Lower leg skin (tissue), 3 donors: ENCODE measurements at regions not wholly inside any gene's neighbourhood (a gene's known extent, or its start where the extent isn't known, plus 50 kb on each side); places are given as distances from the start of the nearest gene placed in this dataset.

Source experiments
- POLR2A ChIP-seq, 2 donors: fragments of 450-650 bp; IDR thresholded peaks; one replicate each; pipeline ENCODE4 v1.6.1; 2016 to 2017; ENCODE audit warnings: antibody characterized with exemption in 2 of 2, mild to moderate bottlenecking in 1 of 2, moderate library complexity in 1 of 2
- TF ChIP-seq, protein P1 (sequence below), 3 donors: fragments of 450-650 bp; IDR thresholded peaks; one replicate each; pipeline ENCODE4 v1.5.1; 2016; ENCODE audit warnings: antibody characterized with exemption in 3 of 3, mild to moderate bottlenecking in 3 of 3, moderate library complexity in 2 of 3

DNA sequence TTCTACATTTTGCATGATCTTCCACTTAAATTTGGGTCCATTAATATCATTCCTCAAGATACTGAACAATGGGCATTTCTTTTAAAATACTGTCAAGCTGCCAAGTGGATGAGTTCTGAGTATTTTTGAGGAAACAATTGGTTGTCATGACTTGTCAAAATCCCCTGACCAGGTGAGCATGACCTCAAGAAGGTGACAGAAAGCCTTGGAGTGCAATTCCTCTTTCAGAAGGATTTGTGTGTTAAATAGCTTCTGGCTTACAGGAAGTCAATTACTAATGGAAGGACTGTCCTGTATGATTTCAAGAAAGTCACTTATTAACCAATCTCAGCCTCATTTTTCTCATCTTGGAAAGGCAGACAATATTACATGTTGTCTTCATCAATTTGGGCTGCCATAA lies 460.6 kb downstream of the TSN start:
- TF ChIP-seq, protein P1, sequence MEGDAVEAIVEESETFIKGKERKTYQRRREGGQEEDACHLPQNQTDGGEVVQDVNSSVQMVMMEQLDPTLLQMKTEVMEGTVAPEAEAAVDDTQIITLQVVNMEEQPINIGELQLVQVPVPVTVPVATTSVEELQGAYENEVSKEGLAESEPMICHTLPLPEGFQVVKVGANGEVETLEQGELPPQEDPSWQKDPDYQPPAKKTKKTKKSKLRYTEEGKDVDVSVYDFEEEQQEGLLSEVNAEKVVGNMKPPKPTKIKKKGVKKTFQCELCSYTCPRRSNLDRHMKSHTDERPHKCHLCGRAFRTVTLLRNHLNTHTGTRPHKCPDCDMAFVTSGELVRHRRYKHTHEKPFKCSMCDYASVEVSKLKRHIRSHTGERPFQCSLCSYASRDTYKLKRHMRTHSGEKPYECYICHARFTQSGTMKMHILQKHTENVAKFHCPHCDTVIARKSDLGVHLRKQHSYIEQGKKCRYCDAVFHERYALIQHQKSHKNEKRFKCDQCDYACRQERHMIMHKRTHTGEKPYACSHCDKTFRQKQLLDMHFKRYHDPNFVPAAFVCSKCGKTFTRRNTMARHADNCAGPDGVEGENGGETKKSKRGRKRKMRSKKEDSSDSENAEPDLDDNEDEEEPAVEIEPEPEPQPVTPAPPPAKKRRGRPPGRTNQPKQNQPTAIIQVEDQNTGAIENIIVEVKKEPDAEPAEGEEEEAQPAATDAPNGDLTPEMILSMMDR (IDR thresholded peaks at IDR 0.05): no peak
- TF ChIP-seq POLR2A (IDR thresholded peaks at IDR 0.05): no peak
